HG03103 (cell line): ENCODE measurements at regions not wholly inside any gene's neighbourhood (a gene's known extent, or its start where the extent isn't known, plus 50 kb on each side); places are given as distances from the start of the nearest gene placed in this dataset.

ENCODE experiments used
- ATAC-seq: cut with Tn5 transposase; IDR thresholded peaks from one replicate; pipeline ENCODE4 v1.9.1; 2021; ENCODE audit warnings: low read depth; ENCODE audit not compliant: unreplicated experiment

- ATAC-seq, result no peak
These were observed 447.8 kb upstream of the GOT2 start for GRCh38 chr16:59181821-59182420.

DNA sequence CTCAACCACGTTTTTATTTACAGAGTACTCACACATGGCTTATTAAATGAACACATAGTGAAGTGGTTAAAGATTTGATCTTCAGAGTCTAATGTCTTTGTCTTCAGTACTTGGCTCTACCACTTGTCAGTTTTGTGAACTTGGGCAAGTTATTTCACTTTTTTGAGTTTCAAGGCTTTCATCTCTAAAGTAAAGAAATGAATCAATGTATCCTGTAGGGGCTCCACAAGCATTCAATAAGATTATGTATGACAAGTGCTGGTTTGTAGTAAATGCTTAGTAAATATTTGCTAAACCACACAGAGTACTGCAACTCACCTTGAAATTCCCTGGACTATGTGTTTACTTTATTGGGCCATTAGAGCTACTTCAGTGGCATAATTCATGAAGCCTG is 446.0 kb upstream of the GOT2 start:
- ATAC-seq, result no peak

DNA sequence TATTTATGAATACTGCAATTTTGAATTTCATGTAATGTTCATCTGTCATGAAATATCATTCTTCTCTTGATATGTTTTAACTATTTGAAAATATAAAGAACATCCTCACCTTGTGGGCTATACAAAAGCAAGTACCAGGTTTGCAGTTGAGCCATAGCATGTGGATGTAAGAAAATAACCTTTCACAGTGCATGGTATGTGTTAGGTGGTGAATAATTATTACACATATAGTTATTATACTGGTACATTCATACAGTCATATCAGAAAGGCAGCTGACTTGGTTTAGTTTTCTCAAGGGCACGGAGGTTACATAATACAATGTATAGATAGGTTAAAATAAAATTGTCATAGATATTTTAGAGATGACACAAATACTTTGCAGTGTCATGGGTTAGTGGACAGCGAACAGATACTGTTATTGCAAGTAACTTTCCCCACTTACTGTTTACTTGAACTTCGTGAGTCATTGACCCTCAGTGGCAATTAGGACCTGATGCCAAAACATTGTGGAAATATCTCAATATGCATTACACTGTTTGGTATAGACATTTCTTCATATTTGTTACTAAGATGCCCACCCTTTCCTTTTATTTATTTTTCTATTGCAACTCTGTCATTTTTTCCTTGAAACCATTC is 445.4 kb upstream of the GOT2 start:
- no peak for ATAC-seq

GRCh38 chr16:59173408-59173831 is 439.3 kb upstream of the GOT2 start:
- ATAC-seq, result no peak

DNA sequence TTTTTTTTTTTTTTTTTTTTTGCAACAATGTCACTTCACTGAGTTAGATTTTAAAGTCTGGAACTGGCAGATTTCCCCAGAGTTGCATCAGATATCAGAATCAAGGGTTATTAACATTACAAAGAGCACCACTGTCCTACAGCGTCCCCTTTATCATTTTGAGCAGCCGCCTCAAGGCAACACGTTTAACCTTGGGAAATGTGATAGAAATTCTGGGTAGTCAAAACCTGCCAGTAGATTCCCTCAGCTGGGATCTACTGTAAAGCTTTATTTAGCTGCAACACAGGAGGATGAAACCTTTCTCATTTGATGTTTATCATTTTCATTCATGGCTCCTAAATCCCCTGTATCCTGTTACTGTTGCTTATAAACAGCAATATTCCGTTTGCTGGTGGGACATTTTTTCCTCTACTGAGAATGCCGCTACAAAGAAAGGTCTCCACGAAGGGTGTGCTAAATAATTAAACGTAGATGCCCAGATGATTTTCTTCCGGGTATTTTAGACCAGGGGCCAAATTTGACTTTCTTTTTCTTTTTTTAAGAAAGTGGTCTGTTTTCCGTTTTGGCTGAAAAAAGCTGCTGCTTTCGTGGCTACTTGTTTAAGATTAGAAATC is 436.1 kb upstream of the GOT2 start:
- ATAC-seq, result no peak

DNA sequence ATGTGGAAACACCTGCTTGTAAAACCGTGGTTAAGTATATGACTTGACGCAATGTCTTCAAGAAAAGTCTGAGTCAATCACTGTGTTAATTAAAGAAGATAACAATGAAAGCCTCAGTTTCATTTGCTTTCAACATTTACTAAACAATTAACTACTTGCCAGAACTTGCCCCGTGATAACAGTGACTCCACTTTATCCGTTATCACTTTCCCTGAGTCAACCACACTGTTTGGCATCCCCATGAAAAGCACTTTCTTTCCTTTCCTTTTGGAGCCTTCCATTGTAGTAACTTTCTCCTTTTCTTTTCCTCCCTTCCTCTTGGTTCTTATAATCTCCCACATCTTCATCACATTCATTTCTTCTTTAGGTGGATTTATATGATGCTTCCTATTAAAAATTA is 435.1 kb upstream of the GOT2 start:
- ATAC-seq, result no peak

DNA sequence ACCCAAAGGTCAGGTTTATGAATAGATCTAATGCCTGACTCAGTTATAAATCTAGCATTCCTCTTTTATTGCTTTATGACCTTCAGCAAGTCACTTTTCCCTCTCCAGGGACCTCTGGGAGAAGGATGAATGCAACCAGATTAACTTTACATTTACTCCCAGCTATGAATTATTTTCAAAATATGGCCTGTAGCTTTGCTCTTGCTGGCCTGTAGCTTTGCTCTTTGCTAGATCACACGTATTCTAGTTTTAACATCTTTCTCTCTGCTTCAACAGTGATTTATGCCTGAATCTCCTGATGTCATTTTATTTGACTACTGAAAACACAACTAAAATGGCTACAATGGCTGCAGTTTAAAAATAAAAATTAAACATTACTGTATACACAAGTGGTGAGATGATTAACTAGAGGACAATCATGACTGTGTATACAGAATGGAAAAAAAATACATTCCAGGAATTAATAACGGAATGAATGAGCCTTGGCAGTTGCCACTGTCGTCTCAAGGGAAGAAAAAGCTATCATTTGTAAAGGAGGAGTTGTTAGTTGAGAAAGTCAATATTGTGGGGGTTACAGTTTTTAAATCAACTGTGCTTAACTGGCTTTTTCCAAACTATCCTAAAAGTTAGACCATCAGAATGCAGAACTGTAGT is 434.5 kb upstream of the GOT2 start:
- ATAC-seq, result no peak

DNA sequence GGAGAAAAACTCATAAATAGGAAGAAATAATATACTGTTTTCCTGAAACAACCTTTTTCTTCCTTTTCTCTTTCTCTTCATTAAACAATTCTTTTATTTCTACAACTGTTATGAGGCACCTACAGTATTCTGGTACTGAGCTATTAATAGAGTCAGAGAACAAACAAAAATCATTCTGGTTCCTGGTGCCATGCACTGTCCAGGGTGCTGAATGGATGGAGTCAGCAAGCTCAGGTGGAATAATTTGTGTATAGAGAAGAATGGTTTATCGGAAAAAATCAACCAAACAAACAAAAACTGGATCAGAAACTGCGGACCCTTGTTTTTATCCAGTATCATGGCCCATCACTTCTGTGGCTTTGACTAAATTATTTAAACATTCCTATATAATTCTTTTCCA is 430.3 kb upstream of the GOT2 start:
- no peak for ATAC-seq

GRCh38 chr16:59163371-59164055 is 429.4 kb upstream of the GOT2 start:
- ATAC-seq, result no peak

- ATAC-seq, result no peak
These were observed 427.6 kb upstream of the GOT2 start for GRCh38 chr16:59161679-59162078.

DNA sequence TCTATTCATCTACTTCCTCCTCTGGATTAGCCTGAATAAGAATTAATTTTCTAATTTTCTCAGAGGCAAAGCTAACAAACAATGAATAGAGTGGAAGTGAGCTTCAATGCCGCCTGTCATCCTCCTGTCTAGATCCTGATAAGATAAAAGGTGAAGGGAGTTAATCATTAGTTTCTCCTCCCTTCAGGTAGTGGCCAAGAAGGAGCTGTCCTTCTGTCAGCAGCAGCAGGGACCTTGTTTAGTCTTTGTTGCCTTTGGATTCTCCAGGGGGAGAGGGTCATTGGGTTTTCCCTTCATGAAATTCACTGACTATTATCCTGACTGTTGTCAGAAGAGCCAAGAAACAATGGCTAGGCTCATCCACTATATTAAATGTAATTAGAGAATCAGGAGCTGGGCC is 420.2 kb upstream of the GOT2 start:
- no peak for ATAC-seq

DNA sequence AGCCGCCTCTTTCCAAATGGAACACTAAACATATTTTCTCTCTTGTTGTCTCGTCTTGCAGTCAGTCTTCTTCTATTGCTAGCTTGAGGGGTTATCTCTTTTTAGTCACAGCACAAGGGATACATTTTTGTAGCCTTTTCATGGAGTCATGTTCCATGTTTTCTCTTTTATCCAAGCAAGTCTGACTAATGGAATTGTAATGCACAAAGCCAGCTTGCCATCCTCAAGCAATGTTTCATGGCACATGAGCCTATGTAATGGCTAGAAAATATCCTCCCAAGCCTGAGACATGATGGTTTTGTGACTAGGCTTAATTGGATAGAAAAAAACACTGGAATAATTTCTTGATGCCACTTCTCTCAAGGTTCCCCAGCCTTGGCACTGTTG is 414.6 kb upstream of the GOT2 start:
- no peak for ATAC-seq

- no peak for ATAC-seq
These were observed 414.1 kb upstream of the GOT2 start for GRCh38 chr16:59148056-59148768.

DNA sequence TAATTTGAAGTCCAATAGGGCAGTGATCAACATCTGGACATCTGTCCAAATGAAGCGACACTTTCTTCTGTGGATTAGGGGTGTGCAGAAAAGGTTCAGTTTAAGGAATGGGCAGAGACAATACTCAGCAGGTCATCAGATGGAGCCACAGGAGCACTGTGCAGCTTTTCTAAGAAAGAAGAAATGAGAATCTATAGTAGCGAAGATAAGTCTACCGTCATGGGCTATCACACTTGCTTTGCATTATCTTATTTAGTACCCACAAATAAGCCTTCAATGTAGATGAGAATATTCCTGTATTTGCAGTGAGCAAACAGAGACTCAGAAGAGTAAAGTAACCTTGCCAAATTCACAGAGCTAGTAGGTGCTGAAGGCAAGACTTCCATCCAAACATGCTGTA is 412.0 kb upstream of the GOT2 start:
- ATAC-seq, result no peak

- ATAC-seq, result no peak
These were observed 410.7 kb upstream of the GOT2 start for GRCh38 chr16:59144841-59145240.

DNA sequence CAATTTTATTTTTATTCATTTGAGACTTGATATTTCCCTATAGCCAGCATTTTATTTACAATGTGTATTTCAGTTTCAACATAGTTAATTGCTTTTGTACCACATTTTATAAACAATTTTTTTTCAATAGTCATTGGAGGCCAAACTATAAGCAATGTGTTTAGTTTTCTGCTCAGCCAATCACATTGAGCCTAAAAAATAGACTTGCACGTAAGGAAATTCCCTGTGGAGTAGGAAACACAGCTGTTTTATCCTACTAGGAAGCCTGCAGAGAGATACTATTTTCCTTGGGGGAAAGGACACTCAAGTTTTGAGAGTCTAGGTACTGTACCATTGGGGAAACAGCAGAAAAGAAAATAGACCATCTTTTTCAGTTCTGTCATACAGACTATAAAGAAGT is 410.2 kb upstream of the GOT2 start:
- ATAC-seq, result no peak

GRCh38 chr16:59126486-59126885 is 392.4 kb upstream of the GOT2 start:
- no peak for ATAC-seq

DNA sequence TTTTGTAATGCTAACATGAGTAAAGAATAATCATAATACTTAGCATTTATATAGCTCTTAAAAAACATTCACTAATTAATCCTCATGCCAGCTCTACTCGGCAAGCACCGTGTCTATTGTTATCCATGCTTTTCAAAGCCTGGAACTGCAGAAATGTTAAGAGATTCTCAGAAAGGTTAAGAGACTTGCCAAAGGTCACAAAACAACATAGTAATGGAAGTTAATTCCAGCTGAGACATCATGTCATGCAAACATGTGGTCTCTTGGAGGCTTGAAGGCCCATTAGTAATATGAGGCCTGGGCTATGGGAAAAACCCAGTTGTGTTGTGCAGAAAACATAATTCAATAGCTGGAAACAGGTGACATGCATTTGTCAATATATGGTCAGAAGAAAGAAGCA is 389.9 kb upstream of the GOT2 start:
- no peak for ATAC-seq

DNA sequence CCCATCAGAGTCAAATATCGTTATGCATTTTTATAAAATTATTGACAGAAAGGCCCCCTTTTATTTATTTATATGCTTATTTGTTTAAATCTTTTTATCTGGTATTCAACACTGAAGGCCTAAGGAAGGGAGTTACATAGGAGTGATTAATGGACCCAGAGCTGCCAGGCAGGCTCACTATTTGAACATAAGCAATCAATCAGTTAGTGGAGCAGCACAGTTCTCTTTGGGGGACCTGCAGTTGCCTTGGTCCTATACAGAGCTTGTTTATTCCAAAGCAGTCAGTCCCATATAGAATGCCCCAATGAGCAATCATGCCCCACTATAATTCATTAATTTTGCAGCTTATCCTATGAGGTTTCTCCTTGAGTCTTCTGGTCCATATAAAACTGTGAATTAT is 389.4 kb upstream of the GOT2 start:
- ATAC-seq, result no peak

GRCh38 chr16:59122262-59122537 is 388.1 kb upstream of the GOT2 start:
- ATAC-seq, result no peak
